ENCODE measurements at regions not wholly inside any gene's neighbourhood (a gene's known extent, or its start where the extent isn't known, plus 50 kb on each side); places are given as distances from the start of the nearest gene placed in this dataset.

- no peak for DNase-seq
Measured at GRCh38 chr2:220302756-220303155, 675.3 kb downstream of the SLC4A3 start.

- DNase-seq, result no peak
Measured at GRCh38 chr2:220309215-220309614, 681.8 kb downstream of the SLC4A3 start.

GRCh38 chr2:220310451-220310861, 683.0 kb downstream of the SLC4A3 start:
- no peak for DNase-seq

DNA sequence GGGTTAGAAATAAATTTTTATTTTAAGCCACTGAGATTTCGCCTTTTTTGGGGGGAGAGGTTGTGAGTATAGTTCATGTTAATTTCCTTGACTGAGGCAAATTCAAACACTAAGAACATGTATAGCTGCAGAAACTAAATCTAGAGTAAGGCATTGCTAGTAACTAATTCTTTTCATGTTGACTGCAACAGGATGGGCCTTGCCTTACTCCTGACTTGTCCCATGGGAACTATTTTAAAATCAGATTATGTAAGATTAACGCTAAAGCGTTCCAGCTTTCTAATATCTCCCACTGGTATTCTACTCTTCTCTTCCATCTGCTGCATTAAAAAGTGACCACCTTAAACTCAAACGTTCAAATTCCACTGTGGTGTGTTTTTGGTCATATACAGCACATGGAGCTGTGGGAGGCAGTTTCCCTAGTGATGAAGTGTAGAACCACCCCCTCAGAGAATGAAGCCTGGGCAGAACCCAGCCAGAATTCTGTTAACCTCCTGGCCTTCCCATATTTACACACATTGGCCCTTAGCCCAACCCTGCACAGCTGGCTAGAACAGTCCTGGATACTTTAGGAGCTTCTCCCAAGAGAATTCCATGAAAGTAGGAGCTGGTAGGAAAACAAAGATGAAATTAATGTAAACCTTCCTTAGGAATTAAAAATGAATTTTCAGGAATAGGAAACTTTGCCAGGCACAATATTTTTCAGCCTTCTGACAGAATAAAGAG, 687.8 kb downstream of the SLC4A3 start:
- DNase-seq, result no peak

GRCh38 chr2:220318037-220318436, 690.6 kb downstream of the SLC4A3 start:
- no peak for DNase-seq

DNA sequence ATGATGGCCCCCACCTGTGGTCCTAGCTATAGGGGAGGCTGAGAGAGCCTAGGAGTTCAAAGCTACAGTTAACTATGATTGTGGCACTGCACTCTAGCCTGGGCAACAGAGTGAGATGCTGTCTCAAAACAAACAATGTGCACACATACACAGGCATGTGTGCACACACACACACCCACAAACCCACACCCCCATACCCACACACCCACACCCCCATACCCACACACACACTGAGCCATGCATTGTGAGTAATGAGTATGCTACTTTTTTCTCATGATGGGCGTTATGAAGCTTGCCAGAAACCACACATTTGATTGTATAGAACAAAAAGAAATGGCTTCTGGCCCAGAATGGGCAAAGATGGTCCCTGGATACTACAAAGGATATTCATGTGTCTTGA, 691.1 kb downstream of the SLC4A3 start:
- DNase-seq, result no peak

GRCh38 chr2:220320326-220320725, 692.9 kb downstream of the SLC4A3 start:
- no peak for DNase-seq

- no peak for DNase-seq
Measured at GRCh38 chr2:220332886-220333285, 705.5 kb downstream of the SLC4A3 start.

DNA sequence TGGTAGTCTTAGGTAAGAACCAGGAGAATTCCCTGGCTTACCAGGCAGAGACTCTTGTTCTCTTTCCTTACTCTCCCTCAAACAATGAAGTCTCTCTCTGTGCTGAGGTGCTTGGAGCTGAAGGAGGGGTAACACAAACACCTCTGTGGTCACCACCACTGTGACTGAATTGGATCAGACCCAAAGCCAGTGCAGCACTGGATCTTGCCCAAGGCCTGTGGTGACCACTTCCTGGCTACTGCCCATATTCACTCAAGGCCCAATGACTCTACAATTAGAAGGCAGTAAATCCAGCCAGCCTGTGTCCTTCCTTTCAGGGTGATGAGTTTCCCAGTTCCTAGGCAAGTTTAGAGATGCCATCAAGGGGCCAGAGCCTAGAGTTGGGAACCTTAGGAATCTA, 706.8 kb downstream of the SLC4A3 start:
- DNase-seq, result no peak

GRCh38 chr2:220334871-220335590, 707.6 kb downstream of the SLC4A3 start:
- DNase-seq, result no peak

- DNase-seq, result no peak
Measured at GRCh38 chr2:220335591-220335915, 708.1 kb downstream of the SLC4A3 start.

DNA sequence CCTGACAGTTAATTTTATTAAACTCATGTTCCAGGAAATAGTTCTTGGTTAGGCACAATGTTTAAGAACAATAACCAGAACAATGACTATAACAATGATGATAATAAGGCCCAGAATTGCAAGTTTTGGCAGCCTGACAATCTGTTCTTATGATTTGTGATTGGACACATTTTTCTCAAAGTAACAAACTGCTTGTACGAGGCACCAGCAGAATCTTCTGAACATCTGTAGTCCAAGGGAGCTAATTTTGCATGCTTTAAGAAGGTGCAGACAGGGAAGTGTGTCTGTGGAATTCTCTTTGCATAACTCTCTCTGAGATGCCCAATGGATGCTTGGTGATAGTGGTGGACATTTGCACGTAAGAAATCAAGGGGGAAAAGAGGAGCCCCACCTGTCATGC, 709.3 kb downstream of the SLC4A3 start:
- no peak for DNase-seq

GRCh38 chr2:220337611-220338440, 710.4 kb downstream of the SLC4A3 start:
- no peak for DNase-seq

DNA sequence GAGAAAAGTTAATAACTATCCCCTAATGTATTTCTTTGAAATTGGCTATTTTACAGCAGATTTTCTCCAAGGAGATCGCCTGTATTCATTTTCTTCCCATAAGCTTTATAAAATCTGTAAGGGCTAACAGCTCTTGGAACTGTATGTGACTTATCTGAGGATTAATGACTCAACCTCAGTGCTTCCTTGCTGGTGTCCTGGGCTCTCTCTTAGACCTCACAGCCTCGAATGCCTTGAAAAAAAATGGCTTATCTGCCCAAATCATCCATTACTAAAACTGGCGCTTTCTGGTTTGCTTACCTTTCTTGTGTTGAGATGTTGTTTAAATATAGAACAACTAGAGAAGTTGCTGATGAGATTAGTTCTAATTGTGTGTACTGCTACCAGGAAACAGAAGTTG, 713.6 kb downstream of the SLC4A3 start:
- DNase-seq, result no peak

GRCh38 chr2:220346919-220347318, 719.5 kb downstream of the SLC4A3 start:
- DNase-seq, result no peak

DNA sequence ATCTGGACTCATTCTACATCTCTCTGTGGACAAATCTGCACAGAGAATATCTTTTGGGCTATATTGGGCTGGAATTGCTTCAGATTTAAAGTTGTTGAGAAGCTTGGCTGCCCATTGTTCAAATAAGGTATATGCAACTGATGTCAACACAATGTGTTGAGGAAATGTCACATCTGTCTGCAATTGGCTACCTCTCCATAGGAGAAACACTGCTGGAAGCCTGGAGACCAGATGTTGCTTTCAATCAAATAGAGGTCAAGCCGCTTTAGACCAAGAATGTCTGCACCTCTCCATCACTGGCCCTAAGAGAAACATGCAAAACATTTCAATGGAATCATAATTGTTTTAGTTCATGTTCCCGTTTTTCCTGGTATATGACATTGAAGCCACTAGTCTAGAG, 720.2 kb downstream of the SLC4A3 start:
- DNase-seq, result no peak

DNA sequence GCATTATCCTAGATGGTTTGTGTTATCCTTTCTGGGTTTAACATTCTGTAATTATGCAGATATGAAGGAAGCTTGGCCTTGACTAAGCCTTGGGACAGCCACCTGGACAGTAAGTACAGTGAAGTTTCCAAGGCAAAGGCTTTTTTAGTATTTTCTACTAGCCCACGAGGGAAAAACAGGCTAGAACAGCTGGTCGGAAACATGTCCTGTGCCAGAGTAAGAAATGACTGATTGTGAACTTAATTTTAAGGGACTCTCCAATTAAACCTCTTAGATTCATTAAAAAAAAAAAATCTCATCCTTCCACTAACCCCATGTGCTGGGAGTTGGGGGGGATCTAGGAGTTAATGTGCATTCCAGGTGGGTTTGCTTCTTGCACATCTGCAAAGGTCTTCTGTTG, 720.8 kb downstream of the SLC4A3 start:
- no peak for DNase-seq

- no peak for DNase-seq
Measured at GRCh38 chr2:220353897-220354296, 726.5 kb downstream of the SLC4A3 start.

DNA sequence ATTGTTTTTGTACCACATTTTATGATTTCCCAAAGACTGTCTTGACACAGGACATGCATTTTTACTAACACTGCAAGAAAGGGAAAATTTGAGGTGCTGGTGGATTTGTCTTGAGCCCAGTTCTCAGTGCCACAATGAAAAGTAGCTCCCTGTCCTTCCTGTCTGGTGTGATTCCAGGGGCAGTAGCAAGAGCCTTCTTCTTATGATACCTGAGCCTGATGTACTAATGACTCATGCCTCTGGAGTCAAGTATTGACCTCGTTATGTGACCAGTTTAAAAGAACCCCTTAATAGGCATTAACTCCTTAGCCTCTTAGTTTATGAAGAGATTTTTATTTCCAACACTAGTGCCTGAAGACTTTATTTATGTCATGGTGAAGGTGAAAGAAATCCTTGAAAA, 728.6 kb downstream of the SLC4A3 start:
- no peak for DNase-seq

DNA sequence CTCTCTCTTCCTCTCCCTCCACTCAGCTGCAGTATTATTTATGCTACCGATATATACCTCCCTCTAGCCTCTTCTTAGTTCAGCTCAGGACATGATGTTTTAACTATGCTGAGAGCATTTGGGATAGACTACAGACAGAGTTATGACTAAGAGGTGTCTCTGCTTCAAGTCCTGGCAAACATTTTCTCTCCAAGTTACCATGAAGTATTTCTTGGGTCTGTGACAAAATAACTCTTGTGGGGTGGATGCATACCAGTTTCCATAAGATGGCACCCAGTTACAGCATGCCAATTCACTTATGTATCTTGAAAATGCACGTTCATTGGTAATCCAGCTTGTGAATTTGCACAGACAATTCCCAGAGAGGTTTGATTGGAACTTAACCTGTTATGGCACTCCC, 737.6 kb downstream of the SLC4A3 start:
- DNase-seq, result no peak

DNA sequence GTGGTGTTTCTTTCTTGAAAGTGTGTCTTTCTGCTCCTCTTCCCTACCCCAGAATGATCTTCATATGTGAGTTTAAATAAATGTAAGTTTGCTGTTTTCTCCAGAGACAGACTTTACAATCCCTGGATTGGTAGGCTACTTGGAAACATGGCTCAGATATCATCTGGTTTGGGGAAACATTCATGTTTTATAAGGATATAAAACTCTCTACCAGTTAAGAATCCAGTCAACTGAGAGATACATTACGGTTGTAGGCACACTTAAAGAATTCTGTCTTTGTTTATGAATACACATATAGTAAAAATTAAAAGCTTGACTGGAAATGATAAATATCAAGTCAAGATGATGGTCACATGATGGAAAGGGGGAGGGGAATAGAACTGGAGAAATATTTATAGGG, 739.3 kb downstream of the SLC4A3 start:
- no peak for DNase-seq

DNA sequence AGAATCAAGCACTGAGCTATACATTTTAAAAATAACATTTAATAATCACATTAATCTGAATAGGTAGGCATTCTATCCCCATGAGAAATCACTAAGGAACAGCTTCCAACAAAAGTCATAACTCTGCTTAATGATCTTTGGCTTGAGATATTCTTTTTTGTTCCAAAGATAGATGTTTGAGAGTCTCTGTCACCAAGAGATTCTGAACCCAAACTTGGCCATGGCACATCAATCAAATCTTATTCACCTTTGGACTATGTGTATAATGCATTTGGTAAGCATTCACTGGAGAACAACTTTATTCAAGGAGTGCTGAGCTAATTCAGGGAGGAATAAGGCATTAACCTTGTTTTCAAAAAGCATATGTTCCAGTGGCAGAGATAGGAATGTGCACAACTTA, 743.3 kb downstream of the SLC4A3 start:
- DNase-seq, result no peak

GRCh38 chr2:220371211-220371610, 743.8 kb downstream of the SLC4A3 start:
- no peak for DNase-seq

DNA sequence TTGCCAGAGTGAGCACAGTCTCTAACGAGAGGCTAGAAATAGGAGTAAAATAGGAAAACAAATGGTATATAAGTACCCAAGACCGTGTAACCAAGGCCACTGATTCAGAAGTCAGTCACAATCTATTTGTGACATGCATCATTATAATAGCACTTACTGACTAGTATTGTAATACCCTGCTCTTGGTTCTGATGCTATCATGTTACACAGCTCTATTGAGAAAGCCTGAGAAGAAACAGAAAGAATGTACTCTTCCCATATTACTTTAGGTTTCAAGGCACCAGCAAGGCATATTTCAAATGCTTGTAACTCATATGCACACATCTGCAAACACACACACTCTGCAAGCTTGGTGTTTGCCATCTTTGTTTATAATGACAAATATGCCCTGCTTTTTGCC, 746.4 kb downstream of the SLC4A3 start:
- no peak for DNase-seq

All from effector CD8-positive, alpha-beta T cell (primary cell).